Mesothelial cell of epicardium (in vitro differentiated cells): ENCODE measurements at regions not wholly inside any gene's neighbourhood (a gene's known extent, or its start where the extent isn't known, plus 50 kb on each side); places are given as distances from the start of the nearest gene placed in this dataset.
"Not testable (repeated sequence)": the region's sequence is repeated elsewhere in the genome, so short reads cannot be mapped to it uniquely, and the experiment has no call there.

Source experiments
- DNase-seq, 2 experiments: peaks; one replicate each; pipeline ENCODE4 v3.0.0; 2021; ENCODE audit warnings: low spot score in 2 of 2; ENCODE audit not compliant: unreplicated experiment in 2 of 2
- H3K27ac Mint-ChIP-seq: 2 replicates; pipeline ENCODE4 v1.8.0; 2021; ENCODE audit warnings: mixed read lengths
- H3K27me3 Mint-ChIP-seq: 2 replicates; pipeline ENCODE4 v1.8.0; 2021; ENCODE audit warnings: low read depth, mixed read lengths
- H3K36me3 Mint-ChIP-seq: 2 replicates; pipeline ENCODE4 v1.8.0; 2021; ENCODE audit warnings: mixed read lengths
- H3K4me1 Mint-ChIP-seq: 2 replicates; pipeline ENCODE4 v1.8.0; 2021; ENCODE audit warnings: mixed read lengths
- H3K4me3 Mint-ChIP-seq: 2 replicates; pipeline ENCODE4 v1.8.0; 2021; ENCODE audit warnings: mild to moderate bottlenecking, moderate library complexity, mixed read lengths
- H3K9me3 Mint-ChIP-seq: 2 replicates; pipeline ENCODE4 v1.8.0; 2021; ENCODE audit warnings: mixed read lengths
- CTCF ChIP-seq: fragments of 200-600 bp; sonication (generic); IDR thresholded peaks from one replicate; pipeline ENCODE4 v1.5.0; 2021; ENCODE audit warnings: antibody characterized with exemption; ENCODE audit not compliant: unreplicated experiment

DNA sequence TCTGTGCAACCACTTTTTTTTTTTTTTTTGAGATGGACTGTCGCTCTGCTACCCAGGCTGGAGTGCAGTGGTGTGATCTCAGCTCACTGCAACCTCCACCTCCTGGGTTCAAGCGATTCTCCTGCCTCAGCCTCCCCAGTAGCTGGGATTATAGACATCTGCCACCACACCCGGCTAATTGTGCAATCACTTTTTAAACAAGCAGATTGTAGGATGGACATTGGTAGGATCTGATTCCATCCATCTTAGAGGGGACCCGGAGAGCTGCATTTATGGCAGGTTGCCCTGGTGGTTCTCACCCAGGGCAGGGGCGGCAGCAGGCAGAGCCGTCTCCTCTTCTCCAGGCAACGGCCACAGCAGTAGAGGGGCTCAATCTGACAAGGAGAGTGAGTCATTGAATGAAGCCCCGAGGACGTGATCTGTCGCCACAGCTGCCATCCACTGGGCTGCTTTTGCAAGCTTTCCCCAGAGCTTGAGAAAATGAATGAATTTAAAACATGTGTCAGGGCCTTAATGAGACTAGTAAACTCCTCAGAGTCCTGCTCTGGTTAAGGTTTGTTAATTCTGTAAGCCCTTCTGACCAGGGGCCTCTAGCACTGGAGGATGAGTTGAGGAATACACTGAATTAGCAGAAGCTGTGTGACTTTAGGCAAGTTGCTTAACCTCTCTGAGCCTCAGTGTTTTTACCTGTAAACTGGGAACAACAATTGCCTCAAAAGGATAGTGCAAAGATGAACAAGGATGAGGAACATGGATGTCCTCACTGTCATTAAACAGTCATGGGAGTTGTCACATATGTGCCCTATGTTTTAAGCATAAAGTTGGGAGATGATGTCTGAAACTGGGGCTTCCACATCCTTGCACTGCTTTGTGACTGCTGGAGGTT lies 129.1 kb downstream of the ASB7 start:
- Mint-ChIP-seq H3K9me3 (no peaks in the 10 kb centered on the region), H3K27ac (no peak overlapping the region), H3K4me3 (no peak overlapping the region), H3K27me3 (no peaks in the 10 kb centered on the region), H3K4me1 (peaks cover 6% of the 10 kb centered on the region), H3K36me3 (no peaks in the 10 kb centered on the region)
- no peak for TF ChIP-seq CTCF
- DNase-seq = no peak

GRCh38 chr15:100732211-100733055 lies 130.0 kb downstream of the ASB7 start:
- H3K36me3 Mint-ChIP-seq = no peaks in the 10 kb centered on the region
- H3K27me3 Mint-ChIP-seq = no peaks in the 10 kb centered on the region
- no peak overlapping the region for H3K27ac Mint-ChIP-seq
- H3K9me3 Mint-ChIP-seq = no peaks in the 10 kb centered on the region
- no peak overlapping the region for H3K4me3 Mint-ChIP-seq
- peak in 1 of 2 experiments; percentile 33 for DNase-seq
- TF ChIP-seq CTCF = no peak
- peaks cover 6% of the 10 kb centered on the region for H3K4me1 Mint-ChIP-seq

GRCh38 chr15:100733101-100733842 lies 130.9 kb downstream of the ASB7 start:
- Mint-ChIP-seq H3K4me1 (peaks cover 6% of the 10 kb centered on the region), H3K36me3 (no peaks in the 10 kb centered on the region), H3K9me3 (no peaks in the 10 kb centered on the region), H3K27ac (no peak overlapping the region), H3K4me3 (no peak overlapping the region), H3K27me3 (no peaks in the 10 kb centered on the region)
- DNase-seq = peak in 1 of 2 experiments; percentile 37
- TF ChIP-seq CTCF = no peak

GRCh38 chr15:100733843-100734185 lies 131.4 kb downstream of the ASB7 start:
- H3K27ac Mint-ChIP-seq = not testable (repeated sequence)

DNA sequence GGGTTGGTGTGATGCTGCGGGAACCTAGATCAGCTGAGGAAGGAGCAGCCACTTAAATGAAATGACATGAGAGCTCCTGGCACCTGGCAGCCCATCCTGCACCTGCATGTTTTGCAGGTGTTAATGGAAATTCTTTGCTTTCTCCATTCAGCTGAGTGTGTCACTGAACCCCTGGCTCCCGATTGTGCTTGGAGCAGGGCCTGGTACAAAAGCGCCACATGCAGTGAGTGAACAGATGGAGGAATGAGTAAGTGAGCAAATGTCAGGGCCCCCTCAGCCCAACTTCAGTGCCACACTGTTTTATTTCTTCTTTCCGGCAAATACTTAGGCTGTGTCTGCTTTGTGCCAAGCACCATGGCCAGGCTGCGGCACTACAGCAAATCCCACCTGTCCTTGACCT lies 132.2 kb downstream of the ASB7 start:
- Mint-ChIP-seq H3K4me1 (peaks cover 6% of the 10 kb centered on the region), H3K27ac (no peak overlapping the region), H3K27me3 (no peaks in the 10 kb centered on the region), H3K4me3 (no peak overlapping the region), H3K36me3 (no peaks in the 10 kb centered on the region), H3K9me3 (no peaks in the 10 kb centered on the region)
- no peak for DNase-seq
- no peak for TF ChIP-seq CTCF

More at GRCh38 chr15:100733843-100734185, 131.4 kb downstream of the ASB7 start:
- H3K27me3 Mint-ChIP-seq, H3K9me3 Mint-ChIP-seq, DNase-seq, H3K4me3 Mint-ChIP-seq, H3K4me1 Mint-ChIP-seq, H3K36me3 Mint-ChIP-seq: not testable (repeated sequence)
